Loucy (cell line): ENCODE measurements at regions not wholly inside any gene's neighbourhood (a gene's known extent, or its start where the extent isn't known, plus 50 kb on each side); places are given as distances from the start of the nearest gene placed in this dataset.

Experiments
- H2AFZ ChIP-seq: fragments of 200-600 bp; sonication (generic); 2 replicates; pipeline ENCODE4 v1.6.0; 2016; ENCODE audit warnings: antibody characterized with exemption, mild to moderate bottlenecking, low read length, moderate library complexity
- H3F3A ChIP-seq: fragments of 200-600 bp; 2 replicates; pipeline ENCODE4 v1.6.0; 2016; ENCODE audit warnings: antibody characterized with exemption, low read depth, mild to moderate bottlenecking
- H3K27me3 ChIP-seq: fragments of 200-600 bp; sonication (generic); 2 replicates; pipeline ENCODE4 v1.6.1; 2014; ENCODE audit warnings: low read length, mild to moderate bottlenecking; ENCODE audit not compliant: insufficient read depth, poor library complexity, severe bottlenecking
- H3K36me3 ChIP-seq: fragments of 200-600 bp; sonication (generic); 2 replicates; pipeline ENCODE4 v1.6.1; 2016; ENCODE audit warnings: low read length; ENCODE audit not compliant: insufficient read depth
- H3K4me1 ChIP-seq: fragments of 200-600 bp; sonication (generic); 2 replicates; pipeline ENCODE4 v1.5.1; 2014; ENCODE audit warnings: low read length, mild to moderate bottlenecking; ENCODE audit not compliant: insufficient read depth, poor library complexity, severe bottlenecking
- H3K4me2 ChIP-seq: fragments of 200-600 bp; sonication (generic); 2 replicates; pipeline ENCODE4 v1.6.0; 2014; ENCODE audit warnings: antibody characterized with exemption, low read length, low read depth, mild to moderate bottlenecking; ENCODE audit not compliant: poor library complexity, severe bottlenecking
- H3K4me3 ChIP-seq: fragments of 200-600 bp; sonication (generic); 2 replicates; pipeline ENCODE4 v1.5.1; 2014; ENCODE audit warnings: low read length, mild to moderate bottlenecking, mixed read lengths; ENCODE audit not compliant: poor library complexity, severe bottlenecking
- H3K79me2 ChIP-seq: fragments of 200-600 bp; sonication (generic); 2 replicates; pipeline ENCODE4 v1.6.1; 2014; ENCODE audit warnings: low read length; ENCODE audit not compliant: insufficient read depth
- H3K9ac ChIP-seq: fragments of 200-600 bp; sonication (generic); 2 replicates; pipeline ENCODE4 v1.6.0; 2014; ENCODE audit warnings: mild to moderate bottlenecking, low read depth, low read length, moderate library complexity; ENCODE audit not compliant: poor library complexity, severe bottlenecking
- H3K9me2 ChIP-seq: fragments of 200-600 bp; sonication (generic); replicated peaks from 2 replicates; pipeline ENCODE4 v1.6.1; 2016; ENCODE audit warnings: low read depth, low read length, mixed read lengths
- H3K9me3 ChIP-seq: fragments of 200-600 bp; sonication (generic); 2 replicates; pipeline ENCODE4 v1.6.1; 2014; ENCODE audit warnings: mild to moderate bottlenecking, antibody characterized with exemption, low read length, low read depth; ENCODE audit not compliant: insufficient read depth
- H4K20me1 ChIP-seq: fragments of 200-600 bp; sonication (generic); 2 replicates; pipeline ENCODE4 v1.6.0; 2014; ENCODE audit warnings: antibody characterized with exemption, low read length, mild to moderate bottlenecking; ENCODE audit not compliant: insufficient read depth, poor library complexity, severe bottlenecking
- EZH2phosphoT487 ChIP-seq: fragments of 200-600 bp; IDR thresholded peaks from 2 replicates; pipeline ENCODE4 v1.6.1; 2018; ENCODE audit warnings: antibody characterized with exemption, mild to moderate bottlenecking, moderate library complexity, borderline replicate concordance
- TF ChIP-seq, protein P1 (sequence below): fragments of 200-600 bp; sonication (generic); conservative IDR thresholded peaks from 2 replicates; pipeline ENCODE4 v1.5.1; 2014; ENCODE audit warnings: mild to moderate bottlenecking, antibody characterized with exemption, low read length

DNA sequence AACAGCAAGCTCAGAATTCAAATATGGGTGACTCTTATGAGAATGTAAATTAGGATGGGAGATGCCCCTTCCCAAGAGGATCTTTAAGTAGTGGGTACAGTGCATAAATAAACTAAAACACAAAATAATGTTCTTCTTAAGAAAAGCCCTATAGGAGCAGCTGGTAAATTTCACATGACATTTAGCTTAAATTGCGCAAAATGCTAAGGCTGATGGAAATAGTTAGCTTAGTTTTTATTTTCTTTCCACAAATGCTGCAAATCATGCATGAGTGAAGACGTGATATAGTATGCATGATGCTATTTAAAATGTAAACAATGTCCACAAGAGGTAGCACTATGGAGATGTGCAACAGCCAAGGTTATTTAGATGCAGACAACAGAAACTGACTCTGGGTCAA, 328.1 kb downstream of the ATP23 start:
- H3K9me2 ChIP-seq: no peaks in the 10 kb centered on the region
- H3K4me3 ChIP-seq: no peak overlapping the region
- no peaks in the 10 kb centered on the region for H3K79me2 ChIP-seq
- H3K4me2 ChIP-seq: no peak overlapping the region
- no peaks in the 10 kb centered on the region for H4K20me1 ChIP-seq
- no peaks in the 10 kb centered on the region for H3K27me3 ChIP-seq
- H2AFZ ChIP-seq: no peak overlapping the region
- H3K4me1 ChIP-seq: no peaks in the 10 kb centered on the region
- H3K9ac ChIP-seq: no peak overlapping the region
- no peaks in the 10 kb centered on the region for H3F3A ChIP-seq
- no peaks in the 10 kb centered on the region for H3K9me3 ChIP-seq
- no peaks in the 10 kb centered on the region for H3K36me3 ChIP-seq
- no peak for TF ChIP-seq EZH2phosphoT487
- TF ChIP-seq, protein P1, sequence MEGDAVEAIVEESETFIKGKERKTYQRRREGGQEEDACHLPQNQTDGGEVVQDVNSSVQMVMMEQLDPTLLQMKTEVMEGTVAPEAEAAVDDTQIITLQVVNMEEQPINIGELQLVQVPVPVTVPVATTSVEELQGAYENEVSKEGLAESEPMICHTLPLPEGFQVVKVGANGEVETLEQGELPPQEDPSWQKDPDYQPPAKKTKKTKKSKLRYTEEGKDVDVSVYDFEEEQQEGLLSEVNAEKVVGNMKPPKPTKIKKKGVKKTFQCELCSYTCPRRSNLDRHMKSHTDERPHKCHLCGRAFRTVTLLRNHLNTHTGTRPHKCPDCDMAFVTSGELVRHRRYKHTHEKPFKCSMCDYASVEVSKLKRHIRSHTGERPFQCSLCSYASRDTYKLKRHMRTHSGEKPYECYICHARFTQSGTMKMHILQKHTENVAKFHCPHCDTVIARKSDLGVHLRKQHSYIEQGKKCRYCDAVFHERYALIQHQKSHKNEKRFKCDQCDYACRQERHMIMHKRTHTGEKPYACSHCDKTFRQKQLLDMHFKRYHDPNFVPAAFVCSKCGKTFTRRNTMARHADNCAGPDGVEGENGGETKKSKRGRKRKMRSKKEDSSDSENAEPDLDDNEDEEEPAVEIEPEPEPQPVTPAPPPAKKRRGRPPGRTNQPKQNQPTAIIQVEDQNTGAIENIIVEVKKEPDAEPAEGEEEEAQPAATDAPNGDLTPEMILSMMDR: no peak

- Histone ChIP-seq H3K4me1 (no peaks in the 10 kb centered on the region), H3K27me3 (no peaks in the 10 kb centered on the region), H3K4me3 (no peak overlapping the region), H3F3A (no peaks in the 10 kb centered on the region), H4K20me1 (no peaks in the 10 kb centered on the region), H3K36me3 (no peaks in the 10 kb centered on the region), H3K9ac (no peak overlapping the region), H3K9me3 (no peaks in the 10 kb centered on the region), H3K9me2 (no peaks in the 10 kb centered on the region), H2AFZ (no peak overlapping the region), H3K4me2 (no peak overlapping the region), H3K79me2 (no peaks in the 10 kb centered on the region)
- TF ChIP-seq, protein P1: no peak
- TF ChIP-seq EZH2phosphoT487: no peak
Observed at GRCh38 chr12:58270966-58271705, 329.8 kb downstream of the ATP23 start.

DNA sequence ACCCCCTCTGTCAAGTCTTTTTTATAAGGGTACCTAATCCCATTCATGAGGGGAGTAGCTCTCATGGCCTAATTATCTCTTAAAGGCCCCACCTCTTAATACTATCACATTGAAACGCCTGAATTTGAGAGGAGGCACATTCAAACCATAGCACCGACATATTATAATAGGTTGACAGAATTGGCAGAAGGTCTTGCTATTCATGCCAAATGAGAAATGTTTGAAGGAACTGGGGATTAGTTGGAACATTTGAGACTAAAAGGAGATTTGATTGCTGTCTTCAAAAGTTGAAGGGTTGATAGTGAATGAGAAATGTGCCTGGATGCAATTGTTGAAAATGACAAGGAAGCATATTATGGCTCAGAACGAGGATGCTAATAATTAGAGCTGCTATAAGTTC, 331.1 kb downstream of the ATP23 start:
- no peaks in the 10 kb centered on the region for H3K9me2 ChIP-seq
- no peak for TF ChIP-seq EZH2phosphoT487
- TF ChIP-seq, protein P1: no peak
- H3K27me3 ChIP-seq: no peaks in the 10 kb centered on the region
- H3K36me3 ChIP-seq: no peaks in the 10 kb centered on the region
- no peaks in the 10 kb centered on the region; the same call in 1 of the 2 replicates for H3K9me3 ChIP-seq
- no peaks in the 10 kb centered on the region for H4K20me1 ChIP-seq
- H3K79me2 ChIP-seq: no peaks in the 10 kb centered on the region
- no peak overlapping the region for H3K4me3 ChIP-seq
- no peak overlapping the region for H3K4me2 ChIP-seq
- H2AFZ ChIP-seq: no peak overlapping the region
- no peaks in the 10 kb centered on the region for H3K4me1 ChIP-seq
- H3F3A ChIP-seq: no peaks in the 10 kb centered on the region
- H3K9ac ChIP-seq: no peak overlapping the region
